ENCODE measurements at regions not wholly inside any gene's neighbourhood (a gene's known extent, or its start where the extent isn't known, plus 50 kb on each side); places are given as distances from the start of the nearest gene placed in this dataset.

DNA sequence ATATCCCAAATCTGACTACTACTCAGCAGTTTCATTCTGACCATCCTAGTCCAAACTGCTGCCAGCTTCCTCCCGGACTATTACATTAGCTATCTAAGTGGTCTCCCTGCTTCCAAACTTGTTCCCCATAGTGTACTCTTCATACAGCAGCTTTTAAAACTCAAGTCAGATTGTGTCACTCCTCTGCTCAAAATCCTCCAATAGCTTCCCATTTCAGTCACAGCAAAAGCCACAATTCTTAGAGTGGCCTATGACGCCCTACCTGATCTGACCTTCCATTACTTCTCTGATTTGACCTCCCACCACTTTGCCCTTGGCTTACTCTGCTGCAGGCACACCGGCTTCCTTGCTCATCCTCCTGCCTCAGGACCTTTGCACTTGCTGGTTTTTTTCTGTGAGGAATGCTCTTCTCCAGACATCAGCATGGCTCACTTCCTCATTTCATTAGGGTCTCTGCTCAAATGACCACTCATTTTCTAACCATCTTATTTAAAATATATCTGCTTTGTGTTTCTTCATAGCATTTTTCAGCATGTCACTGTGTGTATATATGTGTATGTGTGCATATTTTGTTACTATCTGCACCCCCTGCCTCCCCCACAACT, 111.1 kb upstream of the DTNBP1 start:
- Histone ChIP-seq H3K9me3 (ENCODE audit: control insufficient read depth in 1 of 2, low read length in 2 of 2) (no peaks in the 10 kb centered on the region), H3K27ac (ENCODE audit: low read depth, low read length) (no peak overlapping the region), H3K4me1 (ENCODE audit: control insufficient read depth in 1 of 2, insufficient read depth in 2 of 2, low read length in 2 of 2) (no peaks in the 10 kb centered on the region), H3K4me3 (ENCODE audit: low read depth in 1 of 2, low read length in 2 of 2) (no peak overlapping the region), H3K9ac (ENCODE audit: low read depth in 1 of 2, low read length in 2 of 2) (no peak overlapping the region), H3K27me3 (ENCODE audit: control insufficient read depth in 1 of 2, insufficient read depth in 2 of 2, low read length in 2 of 2) (no peaks in the 10 kb centered on the region), H3K36me3 (ENCODE audit: control insufficient read depth in 1 of 2, insufficient read depth in 2 of 2, low read length in 2 of 2) (no peaks in the 10 kb centered on the region)

DNA sequence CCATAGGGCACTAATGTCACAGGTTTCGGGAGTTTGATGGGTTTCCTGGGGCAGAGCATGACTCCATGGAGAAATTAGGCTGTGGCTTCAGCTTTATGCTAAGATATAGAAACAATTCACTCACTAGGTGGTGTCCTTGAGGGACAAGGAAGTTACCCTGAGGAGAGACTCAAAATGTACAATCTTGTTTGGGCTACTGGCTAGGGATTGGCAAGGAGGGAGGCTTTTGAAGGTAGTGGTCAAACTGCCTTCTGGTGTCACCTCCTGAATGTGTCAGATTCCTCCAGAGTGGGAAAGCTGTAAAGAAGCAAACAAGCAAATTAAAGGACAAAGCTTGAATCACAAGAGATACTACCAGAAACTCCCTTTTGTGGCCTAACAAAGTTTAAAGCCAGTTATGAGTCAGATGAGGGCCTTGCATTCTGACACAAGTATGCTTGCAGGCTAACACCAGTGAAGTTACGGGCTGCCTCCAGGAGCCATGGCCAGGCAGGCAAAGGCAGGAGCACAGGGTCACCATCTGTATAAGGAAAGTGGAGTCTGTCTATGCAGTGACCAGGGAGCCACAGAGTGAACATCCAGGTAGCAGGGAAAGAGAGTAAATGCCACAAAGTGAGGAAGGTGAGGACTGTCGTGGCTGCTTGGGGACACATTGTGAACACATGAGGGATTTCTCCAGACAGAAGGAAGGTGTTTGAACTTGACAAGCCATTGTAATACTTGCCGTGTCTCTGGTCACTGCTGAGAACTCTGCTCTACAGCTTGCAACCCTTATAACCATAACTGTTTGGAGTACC, 107.7 kb upstream of the DTNBP1 start:
- Histone ChIP-seq H3K4me3 (ENCODE audit: low read depth in 1 of 2, low read length in 2 of 2) (no peak overlapping the region), H3K9ac (ENCODE audit: low read depth in 1 of 2, low read length in 2 of 2) (no peak overlapping the region), H3K27me3 (ENCODE audit: control insufficient read depth in 1 of 2, insufficient read depth in 2 of 2, low read length in 2 of 2) (no peaks in the 10 kb centered on the region), H3K9me3 (ENCODE audit: control insufficient read depth in 1 of 2, low read length in 2 of 2) (no peaks in the 10 kb centered on the region), H3K36me3 (ENCODE audit: control insufficient read depth in 1 of 2, insufficient read depth in 2 of 2, low read length in 2 of 2) (no peaks in the 10 kb centered on the region), H3K4me1 (ENCODE audit: control insufficient read depth in 1 of 2, insufficient read depth in 2 of 2, low read length in 2 of 2) (no peaks in the 10 kb centered on the region), H3K27ac (ENCODE audit: low read depth, low read length) (no peak overlapping the region)

DNA sequence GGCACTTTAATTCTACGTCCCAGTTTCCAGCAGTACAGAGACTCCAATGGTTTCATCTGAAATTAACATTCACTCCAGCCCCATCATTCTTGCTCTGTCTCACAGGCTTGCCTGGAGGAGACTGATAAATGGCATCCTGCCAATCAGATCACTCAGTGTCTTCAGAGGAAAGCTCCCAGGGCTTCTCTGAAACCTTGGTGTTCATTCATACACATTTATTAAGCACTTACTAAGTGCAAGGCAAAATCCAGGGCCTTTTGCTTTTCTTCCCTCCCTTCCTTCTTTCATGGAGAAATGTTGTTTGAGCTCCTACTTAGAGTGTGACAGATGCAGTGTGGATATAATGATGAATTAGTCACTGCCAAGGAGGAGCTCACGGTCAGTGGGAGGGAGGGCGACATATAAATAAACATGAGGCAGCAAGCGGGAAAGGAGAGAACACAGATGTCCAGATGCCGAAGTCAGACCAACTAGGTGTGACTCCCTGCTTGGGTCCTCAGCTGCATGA, 106.7 kb upstream of the DTNBP1 start:
- Histone ChIP-seq H3K4me3 (ENCODE audit: low read depth in 1 of 2, low read length in 2 of 2) (no peak overlapping the region), H3K27ac (ENCODE audit: low read depth, low read length) (no peak overlapping the region), H3K4me1 (ENCODE audit: control insufficient read depth in 1 of 2, insufficient read depth in 2 of 2, low read length in 2 of 2) (peaks cover 2 to 4% of the 10 kb centered on the region in 2 donors), H3K9me3 (ENCODE audit: control insufficient read depth in 1 of 2, low read length in 2 of 2) (no peaks in the 10 kb centered on the region), H3K9ac (ENCODE audit: low read depth in 1 of 2, low read length in 2 of 2) (no peak overlapping the region), H3K36me3 (ENCODE audit: control insufficient read depth in 1 of 2, insufficient read depth in 2 of 2, low read length in 2 of 2) (no peaks in the 10 kb centered on the region), H3K27me3 (ENCODE audit: control insufficient read depth in 1 of 2, insufficient read depth in 2 of 2, low read length in 2 of 2) (no peaks in the 10 kb centered on the region)

GRCh38 chr6:15768999-15769398, 106.2 kb upstream of the DTNBP1 start:
- H3K36me3 ChIP-seq (ENCODE audit: control insufficient read depth in 1 of 2, insufficient read depth in 2 of 2, low read length in 2 of 2), result no peaks in the 10 kb centered on the region
- no peak overlapping the region for H3K9ac ChIP-seq (ENCODE audit: low read depth in 1 of 2, low read length in 2 of 2)
- H3K4me3 ChIP-seq (ENCODE audit: low read depth in 1 of 2, low read length in 2 of 2), result no peak overlapping the region
- no peaks in the 10 kb centered on the region for H3K27me3 ChIP-seq (ENCODE audit: control insufficient read depth in 1 of 2, insufficient read depth in 2 of 2, low read length in 2 of 2)
- peaks cover 8 to 10% of the 10 kb centered on the region in 2 donors for H3K4me1 ChIP-seq (ENCODE audit: control insufficient read depth in 1 of 2, insufficient read depth in 2 of 2, low read length in 2 of 2)
- H3K27ac ChIP-seq (ENCODE audit: low read depth, low read length), result no peak overlapping the region
- H3K9me3 ChIP-seq (ENCODE audit: control insufficient read depth in 1 of 2, low read length in 2 of 2), result no peaks in the 10 kb centered on the region

- Histone ChIP-seq H3K9ac (ENCODE audit: low read depth in 1 of 2, low read length in 2 of 2) (no peak overlapping the region), H3K4me1 (ENCODE audit: control insufficient read depth in 1 of 2, insufficient read depth in 2 of 2, low read length in 2 of 2) (peaks cover 11 to 15% of the 10 kb centered on the region in 2 donors), H3K9me3 (ENCODE audit: control insufficient read depth in 1 of 2, low read length in 2 of 2) (no peaks in the 10 kb centered on the region), H3K27me3 (ENCODE audit: control insufficient read depth in 1 of 2, insufficient read depth in 2 of 2, low read length in 2 of 2) (no peaks in the 10 kb centered on the region), H3K4me3 (ENCODE audit: low read depth in 1 of 2, low read length in 2 of 2) (no peak overlapping the region), H3K27ac (ENCODE audit: low read depth, low read length) (no peak overlapping the region), H3K36me3 (ENCODE audit: control insufficient read depth in 1 of 2, insufficient read depth in 2 of 2, low read length in 2 of 2) (no peaks in the 10 kb centered on the region)
These were observed 101.0 kb upstream of the DTNBP1 start for GRCh38 chr6:15763837-15764236.

GRCh38 chr6:15763364-15763763, 100.5 kb upstream of the DTNBP1 start:
- no peaks in the 10 kb centered on the region for H3K36me3 ChIP-seq (ENCODE audit: control insufficient read depth in 1 of 2, insufficient read depth in 2 of 2, low read length in 2 of 2)
- peaks cover 11 to 15% of the 10 kb centered on the region in 2 donors for H3K4me1 ChIP-seq (ENCODE audit: control insufficient read depth in 1 of 2, insufficient read depth in 2 of 2, low read length in 2 of 2)
- no peaks in the 10 kb centered on the region for H3K27me3 ChIP-seq (ENCODE audit: control insufficient read depth in 1 of 2, insufficient read depth in 2 of 2, low read length in 2 of 2)
- no peak overlapping the region for H3K27ac ChIP-seq (ENCODE audit: low read depth, low read length)
- H3K9ac ChIP-seq (ENCODE audit: low read depth in 1 of 2, low read length in 2 of 2), result no peak overlapping the region
- no peaks in the 10 kb centered on the region for H3K9me3 ChIP-seq (ENCODE audit: control insufficient read depth in 1 of 2, low read length in 2 of 2)
- no peak overlapping the region for H3K4me3 ChIP-seq (ENCODE audit: low read depth in 1 of 2, low read length in 2 of 2)

GRCh38 chr6:15761045-15761502, 98.2 kb upstream of the DTNBP1 start:
- H3K4me3 ChIP-seq (ENCODE audit: low read depth in 1 of 2, low read length in 2 of 2), result no peak overlapping the region
- H3K9ac ChIP-seq (ENCODE audit: low read depth in 1 of 2, low read length in 2 of 2), result no peak overlapping the region
- no peaks in the 10 kb centered on the region for H3K9me3 ChIP-seq (ENCODE audit: control insufficient read depth in 1 of 2, low read length in 2 of 2)
- H3K27me3 ChIP-seq (ENCODE audit: control insufficient read depth in 1 of 2, insufficient read depth in 2 of 2, low read length in 2 of 2), result no peaks in the 10 kb centered on the region
- peaks cover 11 to 15% of the 10 kb centered on the region in 2 donors for H3K4me1 ChIP-seq (ENCODE audit: control insufficient read depth in 1 of 2, insufficient read depth in 2 of 2, low read length in 2 of 2)
- no peak overlapping the region for H3K27ac ChIP-seq (ENCODE audit: low read depth, low read length)
- H3K36me3 ChIP-seq (ENCODE audit: control insufficient read depth in 1 of 2, insufficient read depth in 2 of 2, low read length in 2 of 2), result no peaks in the 10 kb centered on the region

- Histone ChIP-seq H3K9me3 (ENCODE audit: control insufficient read depth in 1 of 2, low read length in 2 of 2) (no peaks in the 10 kb centered on the region), H3K4me3 (ENCODE audit: low read depth in 1 of 2, low read length in 2 of 2) (no peak overlapping the region), H3K27ac (ENCODE audit: low read depth, low read length) (no peak overlapping the region), H3K4me1 (ENCODE audit: control insufficient read depth in 1 of 2, insufficient read depth in 2 of 2, low read length in 2 of 2) (peaks cover 0 to 5% of the 10 kb centered on the region in 2 donors), H3K36me3 (ENCODE audit: control insufficient read depth in 1 of 2, insufficient read depth in 2 of 2, low read length in 2 of 2) (no peaks in the 10 kb centered on the region), H3K9ac (ENCODE audit: low read depth in 1 of 2, low read length in 2 of 2) (no peak overlapping the region), H3K27me3 (ENCODE audit: control insufficient read depth in 1 of 2, insufficient read depth in 2 of 2, low read length in 2 of 2) (no peaks in the 10 kb centered on the region)
These were observed 95.9 kb upstream of the DTNBP1 start for GRCh38 chr6:15758631-15759215.

- Histone ChIP-seq H3K4me1 (ENCODE audit: control insufficient read depth in 1 of 2, insufficient read depth in 2 of 2, low read length in 2 of 2) (no peaks in the 10 kb centered on the region), H3K9ac (ENCODE audit: low read depth in 1 of 2, low read length in 2 of 2) (no peak overlapping the region)
These were observed 92.7 kb upstream of the DTNBP1 start for GRCh38 chr6:15755526-15755925.

DNA sequence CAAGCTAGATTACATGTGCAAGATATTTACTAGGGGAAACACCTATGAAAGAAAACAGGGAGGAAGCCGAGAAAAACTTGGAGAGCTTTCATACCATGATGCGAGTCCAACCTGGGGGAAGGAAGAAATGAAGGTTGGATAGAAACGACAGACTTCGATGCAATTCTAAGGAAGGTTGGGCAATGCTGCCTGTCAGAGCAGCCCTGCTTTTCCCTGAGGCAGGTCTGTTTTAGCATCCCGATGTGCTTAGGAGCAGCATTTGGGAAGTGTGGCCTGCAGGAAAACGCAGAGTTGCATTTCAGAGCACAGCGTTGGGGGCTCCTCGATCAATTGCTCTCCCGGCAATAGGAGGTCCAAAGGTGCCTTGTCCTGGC, 91.9 kb upstream of the DTNBP1 start:
- Histone ChIP-seq H3K9ac (ENCODE audit: low read depth in 1 of 2, low read length in 2 of 2) (no peak overlapping the region), H3K4me3 (ENCODE audit: low read depth in 1 of 2, low read length in 2 of 2) (no peak overlapping the region), H3K9me3 (ENCODE audit: control insufficient read depth in 1 of 2, low read length in 2 of 2) (no peaks in the 10 kb centered on the region), H3K27me3 (ENCODE audit: control insufficient read depth in 1 of 2, insufficient read depth in 2 of 2, low read length in 2 of 2) (no peaks in the 10 kb centered on the region), H3K27ac (ENCODE audit: low read depth, low read length) (no peak overlapping the region), H3K36me3 (ENCODE audit: control insufficient read depth in 1 of 2, insufficient read depth in 2 of 2, low read length in 2 of 2) (no peaks in the 10 kb centered on the region), H3K4me1 (ENCODE audit: control insufficient read depth in 1 of 2, insufficient read depth in 2 of 2, low read length in 2 of 2) (no peaks in the 10 kb centered on the region)

More at GRCh38 chr6:15755526-15755925, 92.7 kb upstream of the DTNBP1 start:
- no peak overlapping the region for H3K4me3 ChIP-seq (ENCODE audit: low read depth in 1 of 2, low read length in 2 of 2)
- no peaks in the 10 kb centered on the region for H3K9me3 ChIP-seq (ENCODE audit: control insufficient read depth in 1 of 2, low read length in 2 of 2)
- no peaks in the 10 kb centered on the region for H3K27me3 ChIP-seq (ENCODE audit: control insufficient read depth in 1 of 2, insufficient read depth in 2 of 2, low read length in 2 of 2)
- no peaks in the 10 kb centered on the region for H3K36me3 ChIP-seq (ENCODE audit: control insufficient read depth in 1 of 2, insufficient read depth in 2 of 2, low read length in 2 of 2)
- no peak overlapping the region for H3K27ac ChIP-seq (ENCODE audit: low read depth, low read length)

Data from duodenal mucosa (tissue), 2 donors.